ENCODE measurements at regions not wholly inside any gene's neighbourhood (a gene's known extent, or its start where the extent isn't known, plus 50 kb on each side); places are given as distances from the start of the nearest gene placed in this dataset.
A peak's percentile ranks its signal among the peaks of the same experiment; 100 is the strongest.

- DNase-seq (ENCODE audit: low spot score) = no peak
- Mint-ChIP-seq H3K4me1 (ENCODE audit: low read depth) (peaks cover 23% of the 10 kb centered on the region), H3K36me3 (ENCODE audit: low read depth) (no peaks in the 10 kb centered on the region), H3K4me3 (ENCODE audit: unreplicated experiment) (no peak overlapping the region), H3K9me3 (ENCODE audit: low read depth) (peaks cover 2% of the 10 kb centered on the region), H3K27ac (ENCODE audit: unreplicated experiment) (no peak overlapping the region), H3K27me3 (ENCODE audit: low read depth) (no peaks in the 10 kb centered on the region)
- TF ChIP-seq CTCF (IDR thresholded peaks at IDR 0.05) = no peak
Observed at GRCh38 chr3:86788371-86788770, 202.6 kb downstream of the VGLL3 start.

GRCh38 chr3:86787091-86787490, 203.9 kb downstream of the VGLL3 start:
- no peak overlapping the region for H3K27ac Mint-ChIP-seq (ENCODE audit: unreplicated experiment)
- no peaks in the 10 kb centered on the region for H3K36me3 Mint-ChIP-seq (ENCODE audit: low read depth)
- H3K4me1 Mint-ChIP-seq (ENCODE audit: low read depth) = peaks cover 24% of the 10 kb centered on the region
- TF ChIP-seq CTCF (IDR thresholded peaks at IDR 0.05) = no peak
- peaks cover 2% of the 10 kb centered on the region for H3K9me3 Mint-ChIP-seq (ENCODE audit: low read depth)
- no peak for DNase-seq (ENCODE audit: low spot score)
- H3K4me3 Mint-ChIP-seq (ENCODE audit: unreplicated experiment) = no peak overlapping the region
- H3K27me3 Mint-ChIP-seq (ENCODE audit: low read depth) = no peaks in the 10 kb centered on the region

- Mint-ChIP-seq H3K27me3 (ENCODE audit: low read depth) (no peaks in the 10 kb centered on the region), H3K27ac (ENCODE audit: unreplicated experiment) (no peak overlapping the region), H3K36me3 (ENCODE audit: low read depth) (no peaks in the 10 kb centered on the region), H3K4me1 (ENCODE audit: low read depth) (peaks cover 21% of the 10 kb centered on the region), H3K9me3 (ENCODE audit: low read depth) (peaks cover 2% of the 10 kb centered on the region), H3K4me3 (ENCODE audit: unreplicated experiment) (no peak overlapping the region)
- DNase-seq (ENCODE audit: low spot score) = no peak
- peak; percentile 91 for TF ChIP-seq CTCF (IDR thresholded peaks at IDR 0.05)
Observed at GRCh38 chr3:86785386-86785785, 205.6 kb downstream of the VGLL3 start.

GRCh38 chr3:86782866-86783265, 208.1 kb downstream of the VGLL3 start:
- H3K4me3 Mint-ChIP-seq (ENCODE audit: unreplicated experiment) = no peak overlapping the region
- H3K9me3 Mint-ChIP-seq (ENCODE audit: low read depth) = peaks cover 3% of the 10 kb centered on the region
- peak overlapping the region; percentile 90 for H3K27ac Mint-ChIP-seq (ENCODE audit: unreplicated experiment)
- no peak for DNase-seq (ENCODE audit: low spot score)
- H3K27me3 Mint-ChIP-seq (ENCODE audit: low read depth) = no peaks in the 10 kb centered on the region
- no peak for TF ChIP-seq CTCF (IDR thresholded peaks at IDR 0.05)
- peaks cover 3% of the 10 kb centered on the region for H3K36me3 Mint-ChIP-seq (ENCODE audit: low read depth)
- H3K4me1 Mint-ChIP-seq (ENCODE audit: low read depth) = peaks cover 21% of the 10 kb centered on the region

- DNase-seq (ENCODE audit: low spot score) = no peak
- no peak for TF ChIP-seq CTCF (IDR thresholded peaks at IDR 0.05)
- Mint-ChIP-seq H3K36me3 (ENCODE audit: low read depth) (peaks cover 3% of the 10 kb centered on the region), H3K4me1 (ENCODE audit: low read depth) (peaks cover 23% of the 10 kb centered on the region), H3K27me3 (ENCODE audit: low read depth) (no peaks in the 10 kb centered on the region), H3K9me3 (ENCODE audit: low read depth) (peaks cover 3% of the 10 kb centered on the region), H3K4me3 (ENCODE audit: unreplicated experiment) (no peak overlapping the region), H3K27ac (ENCODE audit: unreplicated experiment) (peak overlapping the region; percentile 90)
Observed at GRCh38 chr3:86782286-86782685, 208.7 kb downstream of the VGLL3 start.
